ENCODE measurements at regions not wholly inside any gene's neighbourhood (a gene's known extent, or its start where the extent isn't known, plus 50 kb on each side); places are given as distances from the start of the nearest gene placed in this dataset.
A peak's percentile ranks its signal among the peaks of the same experiment; 100 is the strongest.

DNA sequence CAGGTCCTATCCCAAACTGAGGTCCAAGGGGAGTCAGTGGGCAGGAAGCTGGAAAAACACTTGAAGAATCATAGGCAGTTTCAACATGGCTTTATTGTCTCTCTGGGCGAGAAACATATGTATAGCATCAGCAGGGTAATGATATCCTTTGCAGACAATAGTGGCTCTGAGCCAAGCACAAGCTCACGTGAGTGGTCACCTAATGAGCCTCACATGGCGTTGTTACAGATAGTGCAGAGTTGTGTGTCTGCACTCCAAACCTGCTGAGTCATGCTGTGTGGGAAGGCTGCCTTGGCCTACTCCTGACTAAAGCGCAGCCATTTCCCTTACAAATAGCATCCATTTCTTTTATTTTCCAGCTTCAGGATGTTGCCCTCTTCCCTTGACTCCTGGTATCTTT lies 105.2 kb upstream of the SYT1 start:
- ATAC-seq = no peak
- TF ChIP-seq, protein P1, sequence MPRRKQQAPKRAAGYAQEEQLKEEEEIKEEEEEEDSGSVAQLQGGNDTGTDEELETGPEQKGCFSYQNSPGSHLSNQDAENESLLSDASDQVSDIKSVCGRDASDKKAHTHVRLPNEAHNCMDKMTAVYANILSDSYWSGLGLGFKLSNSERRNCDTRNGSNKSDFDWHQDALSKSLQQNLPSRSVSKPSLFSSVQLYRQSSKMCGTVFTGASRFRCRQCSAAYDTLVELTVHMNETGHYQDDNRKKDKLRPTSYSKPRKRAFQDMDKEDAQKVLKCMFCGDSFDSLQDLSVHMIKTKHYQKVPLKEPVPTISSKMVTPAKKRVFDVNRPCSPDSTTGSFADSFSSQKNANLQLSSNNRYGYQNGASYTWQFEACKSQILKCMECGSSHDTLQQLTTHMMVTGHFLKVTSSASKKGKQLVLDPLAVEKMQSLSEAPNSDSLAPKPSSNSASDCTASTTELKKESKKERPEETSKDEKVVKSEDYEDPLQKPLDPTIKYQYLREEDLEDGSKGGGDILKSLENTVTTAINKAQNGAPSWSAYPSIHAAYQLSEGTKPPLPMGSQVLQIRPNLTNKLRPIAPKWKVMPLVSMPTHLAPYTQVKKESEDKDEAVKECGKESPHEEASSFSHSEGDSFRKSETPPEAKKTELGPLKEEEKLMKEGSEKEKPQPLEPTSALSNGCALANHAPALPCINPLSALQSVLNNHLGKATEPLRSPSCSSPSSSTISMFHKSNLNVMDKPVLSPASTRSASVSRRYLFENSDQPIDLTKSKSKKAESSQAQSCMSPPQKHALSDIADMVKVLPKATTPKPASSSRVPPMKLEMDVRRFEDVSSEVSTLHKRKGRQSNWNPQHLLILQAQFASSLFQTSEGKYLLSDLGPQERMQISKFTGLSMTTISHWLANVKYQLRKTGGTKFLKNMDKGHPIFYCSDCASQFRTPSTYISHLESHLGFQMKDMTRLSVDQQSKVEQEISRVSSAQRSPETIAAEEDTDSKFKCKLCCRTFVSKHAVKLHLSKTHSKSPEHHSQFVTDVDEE (CRISPR knock-in tag; IDR thresholded peaks at IDR 0.05) = no peak
- TF ChIP-seq CSDC2 (CRISPR knock-in tag; IDR thresholded peaks at IDR 0.05) (0 out of 2 replicates have a peak, but pooled peaks have one; percentile 50), ZC3H10 (CRISPR knock-in tag; IDR thresholded peaks at IDR 0.05) (no peak), OSR1 (CRISPR knock-in tag; IDR thresholded peaks at IDR 0.05) (no peak), RARB (CRISPR knock-in tag; IDR thresholded peaks at IDR 0.05) (no peak), ARNTL (CRISPR knock-in tag; IDR thresholded peaks at IDR 0.05; ENCODE audit: borderline replicate concordance, low read depth) (no peak), BACH2 (CRISPR knock-in tag; IDR thresholded peaks at IDR 0.05; ENCODE audit: borderline replicate concordance) (no peak)
- TF ChIP-seq, protein P2, sequence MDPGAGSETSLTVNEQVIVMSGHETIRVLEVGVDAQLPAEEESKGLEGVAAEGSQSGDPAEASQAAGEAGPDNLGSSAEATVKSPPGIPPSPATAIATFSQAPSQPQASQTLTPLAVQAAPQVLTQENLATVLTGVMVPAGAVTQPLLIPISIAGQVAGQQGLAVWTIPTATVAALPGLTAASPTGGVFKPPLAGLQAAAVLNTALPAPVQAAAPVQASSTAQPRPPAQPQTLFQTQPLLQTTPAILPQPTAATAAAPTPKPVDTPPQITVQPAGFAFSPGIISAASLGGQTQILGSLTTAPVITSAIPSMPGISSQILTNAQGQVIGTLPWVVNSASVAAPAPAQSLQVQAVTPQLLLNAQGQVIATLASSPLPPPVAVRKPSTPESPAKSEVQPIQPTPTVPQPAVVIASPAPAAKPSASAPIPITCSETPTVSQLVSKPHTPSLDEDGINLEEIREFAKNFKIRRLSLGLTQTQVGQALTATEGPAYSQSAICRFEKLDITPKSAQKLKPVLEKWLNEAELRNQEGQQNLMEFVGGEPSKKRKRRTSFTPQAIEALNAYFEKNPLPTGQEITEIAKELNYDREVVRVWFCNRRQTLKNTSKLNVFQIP (CRISPR knock-in tag; IDR thresholded peaks at IDR 0.05; ENCODE audit: borderline replicate concordance, low read depth) = no peak

DNA sequence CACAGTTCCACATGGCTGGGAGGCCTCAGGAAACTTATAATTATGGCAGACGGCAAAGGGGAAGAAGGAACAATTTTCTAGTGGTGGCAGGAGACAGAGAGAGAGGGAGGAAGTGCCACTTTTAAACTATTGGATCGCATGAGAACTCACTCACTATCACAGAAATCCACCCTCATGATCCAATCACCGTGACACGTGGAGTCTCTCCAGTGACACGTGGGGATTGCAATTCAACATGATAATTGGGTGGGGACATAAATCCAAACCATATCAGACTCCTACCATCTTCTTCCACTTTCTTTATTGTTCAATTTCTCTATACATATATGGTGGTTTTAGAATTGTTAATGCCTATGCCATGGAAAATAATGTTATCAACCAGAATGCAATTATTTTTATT lies 103.7 kb upstream of the SYT1 start:
- ATAC-seq = no peak

DNA sequence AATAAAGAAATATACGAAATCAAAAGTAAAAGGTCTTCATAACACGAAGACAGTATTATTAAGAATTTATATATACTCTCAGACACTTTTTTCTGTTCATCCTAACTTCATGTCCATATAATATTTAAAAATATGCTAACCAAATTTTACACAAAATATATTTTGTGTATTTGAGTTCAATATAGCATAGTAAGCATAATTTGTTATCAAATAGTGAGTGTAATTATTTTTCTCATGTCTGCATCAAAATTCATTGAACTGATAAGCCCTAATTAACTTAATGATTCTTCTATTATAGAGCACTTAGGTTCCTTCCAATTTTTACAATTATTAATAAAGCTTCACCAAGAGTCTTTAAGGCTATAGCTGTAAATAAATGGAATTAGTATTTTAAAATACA lies 99.7 kb upstream of the SYT1 start:
- no peak for ATAC-seq
- no peak for TF ChIP-seq PPARA (CRISPR knock-in tag; IDR thresholded peaks at IDR 0.05; ENCODE audit: borderline replicate concordance)
- TF ChIP-seq, protein P3, sequence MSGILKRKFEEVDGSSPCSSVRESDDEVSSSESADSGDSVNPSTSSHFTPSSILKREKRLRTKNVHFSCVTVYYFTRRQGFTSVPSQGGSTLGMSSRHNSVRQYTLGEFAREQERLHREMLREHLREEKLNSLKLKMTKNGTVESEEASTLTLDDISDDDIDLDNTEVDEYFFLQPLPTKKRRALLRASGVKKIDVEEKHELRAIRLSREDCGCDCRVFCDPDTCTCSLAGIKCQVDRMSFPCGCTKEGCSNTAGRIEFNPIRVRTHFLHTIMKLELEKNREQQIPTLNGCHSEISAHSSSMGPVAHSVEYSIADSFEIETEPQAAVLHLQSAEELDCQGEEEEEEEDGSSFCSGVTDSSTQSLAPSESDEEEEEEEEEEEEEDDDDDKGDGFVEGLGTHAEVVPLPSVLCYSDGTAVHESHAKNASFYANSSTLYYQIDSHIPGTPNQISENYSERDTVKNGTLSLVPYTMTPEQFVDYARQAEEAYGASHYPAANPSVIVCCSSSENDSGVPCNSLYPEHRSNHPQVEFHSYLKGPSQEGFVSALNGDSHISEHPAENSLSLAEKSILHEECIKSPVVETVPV (CRISPR knock-in tag; IDR thresholded peaks at IDR 0.05) = no peak
- TF ChIP-seq ARNTL (CRISPR knock-in tag; IDR thresholded peaks at IDR 0.05; ENCODE audit: borderline replicate concordance, low read depth) = no peak
- TF ChIP-seq ZNF565 (CRISPR knock-in tag; conservative IDR thresholded peaks at IDR 0.05; ENCODE audit: low read depth) = no peak
- no peak for TF ChIP-seq ZNF70 (CRISPR knock-in tag; IDR thresholded peaks at IDR 0.05)
- no peak for TF ChIP-seq ZC3H10 (CRISPR knock-in tag; IDR thresholded peaks at IDR 0.05)
- TF ChIP-seq OSR1 (CRISPR knock-in tag; IDR thresholded peaks at IDR 0.05) = no peak
- TF ChIP-seq ZNF8 (CRISPR knock-in tag; IDR thresholded peaks at IDR 0.05) = no peak
- TF ChIP-seq, protein P4, sequence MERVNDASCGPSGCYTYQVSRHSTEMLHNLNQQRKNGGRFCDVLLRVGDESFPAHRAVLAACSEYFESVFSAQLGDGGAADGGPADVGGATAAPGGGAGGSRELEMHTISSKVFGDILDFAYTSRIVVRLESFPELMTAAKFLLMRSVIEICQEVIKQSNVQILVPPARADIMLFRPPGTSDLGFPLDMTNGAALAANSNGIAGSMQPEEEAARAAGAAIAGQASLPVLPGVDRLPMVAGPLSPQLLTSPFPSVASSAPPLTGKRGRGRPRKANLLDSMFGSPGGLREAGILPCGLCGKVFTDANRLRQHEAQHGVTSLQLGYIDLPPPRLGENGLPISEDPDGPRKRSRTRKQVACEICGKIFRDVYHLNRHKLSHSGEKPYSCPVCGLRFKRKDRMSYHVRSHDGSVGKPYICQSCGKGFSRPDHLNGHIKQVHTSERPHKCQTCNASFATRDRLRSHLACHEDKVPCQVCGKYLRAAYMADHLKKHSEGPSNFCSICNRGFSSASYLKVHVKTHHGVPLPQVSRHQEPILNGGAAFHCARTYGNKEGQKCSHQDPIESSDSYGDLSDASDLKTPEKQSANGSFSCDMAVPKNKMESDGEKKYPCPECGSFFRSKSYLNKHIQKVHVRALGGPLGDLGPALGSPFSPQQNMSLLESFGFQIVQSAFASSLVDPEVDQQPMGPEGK (CRISPR knock-in tag; IDR thresholded peaks at IDR 0.05; ENCODE audit: borderline replicate concordance) = no peak
- TF ChIP-seq ZFP3 (CRISPR knock-in tag; IDR thresholded peaks at IDR 0.05) = no peak
- no peak for TF ChIP-seq RARB (CRISPR knock-in tag; IDR thresholded peaks at IDR 0.05)
- no peak for TF ChIP-seq TCF4 (CRISPR knock-in tag; IDR thresholded peaks at IDR 0.05; ENCODE audit: borderline replicate concordance)
- TF ChIP-seq ESRRG (CRISPR knock-in tag; IDR thresholded peaks at IDR 0.05) = no peak
- TF ChIP-seq, protein P2 (CRISPR knock-in tag; IDR thresholded peaks at IDR 0.05; ENCODE audit: borderline replicate concordance, low read depth) = no peak
- TF ChIP-seq BACH2 (CRISPR knock-in tag; IDR thresholded peaks at IDR 0.05; ENCODE audit: borderline replicate concordance) = no peak
- TF ChIP-seq CSDC2 (CRISPR knock-in tag; IDR thresholded peaks at IDR 0.05) = no peak
- no peak for TF ChIP-seq ISL1 (CRISPR knock-in tag; IDR thresholded peaks at IDR 0.05)
- no peak for TF ChIP-seq TOX (CRISPR knock-in tag; IDR thresholded peaks at IDR 0.05; ENCODE audit: borderline replicate concordance)

More for the DNA sequence above, 103.7 kb upstream of the SYT1 start:
- TF ChIP-seq TCF4 (CRISPR knock-in tag; IDR thresholded peaks at IDR 0.05; ENCODE audit: borderline replicate concordance) (no peak), PPARA (CRISPR knock-in tag; IDR thresholded peaks at IDR 0.05; ENCODE audit: borderline replicate concordance) (no peak), RARB (CRISPR knock-in tag; IDR thresholded peaks at IDR 0.05) (no peak), ZNF8 (CRISPR knock-in tag; IDR thresholded peaks at IDR 0.05) (no peak), TOX (CRISPR knock-in tag; IDR thresholded peaks at IDR 0.05; ENCODE audit: borderline replicate concordance) (no peak), ARNTL (CRISPR knock-in tag; IDR thresholded peaks at IDR 0.05; ENCODE audit: borderline replicate concordance, low read depth) (no peak), ZFP3 (CRISPR knock-in tag; IDR thresholded peaks at IDR 0.05) (no peak), OSR1 (CRISPR knock-in tag; IDR thresholded peaks at IDR 0.05) (no peak), ZNF70 (CRISPR knock-in tag; IDR thresholded peaks at IDR 0.05) (no peak), ZFP30 (CRISPR knock-in tag; IDR thresholded peaks at IDR 0.05) (no peak)
- TF ChIP-seq, protein P4 (CRISPR knock-in tag; IDR thresholded peaks at IDR 0.05; ENCODE audit: borderline replicate concordance) = no peak

All from SK-N-SH treated with all-trans-retinoic acid at 6 μM for 48 hours (cell line).